ENCODE measurements at regions not wholly inside any gene's neighbourhood (a gene's known extent, or its start where the extent isn't known, plus 50 kb on each side); places are given as distances from the start of the nearest gene placed in this dataset.

- Histone ChIP-seq H3K79me2 (ENCODE audit: control insufficient read depth, insufficient read depth, low read length) (no peaks in the 10 kb centered on the region), H2AFZ (ENCODE audit: control insufficient read depth, low read depth, low read length) (no peak overlapping the region), H3K9me3 (replicated peaks; ENCODE audit: control insufficient read depth, insufficient read depth, low read length) (no peaks in the 10 kb centered on the region), H3K4me3 (no peak overlapping the region), H3K4me2 (ENCODE audit: control insufficient read depth, insufficient read depth) (no peak overlapping the region), H3K27me3 (replicated peaks in 1 of 2; ENCODE audit: control insufficient read depth in 2 of 2, insufficient read depth in 2 of 2, low read length in 1 of 2) (no peaks in the 10 kb centered on the region; a peak in 1 of 4 replicates), H3K27ac (ENCODE audit: control insufficient read depth, insufficient read depth) (no peak overlapping the region), H3K9ac (ENCODE audit: control insufficient read depth, insufficient read depth, low read length) (no peak overlapping the region), H3K36me3 (ENCODE audit: control insufficient read depth in 2 of 2, insufficient read depth in 2 of 2, low read length in 1 of 2) (no peaks in the 10 kb centered on the region), H3K4me1 (ENCODE audit: control insufficient read depth, insufficient read depth, low read length) (peaks cover 16% of the 10 kb centered on the region), H4K20me1 (ENCODE audit: control insufficient read depth, insufficient read depth) (no peaks in the 10 kb centered on the region)
- FAIRE-seq (no peak), ATAC-seq (no peak), DNase-seq (ENCODE audit: low read depth, low spot score) (no peak)
- WGBS (ENCODE audit: insufficient coverage, insufficient replicate concordance, low lambda C conversion rate, missing lambda C conversion rate), result 67% methylated on average over 9 of the region's 9 CpGs
- ChIA-PET SMC1A (ENCODE audit: uncharacterized antibody, unreplicated experiment) (no interaction called here), POLR2A (no interaction called here), RAD21 (ENCODE audit: unreplicated experiment) (no interaction called here), CTCF (interaction anchor here (0.6 kb wide), 1 partner anchor 15 kb away, joined by 3 read pairs; no protein-coding TSS in a partner anchor)
- in situ Hi-C loops (cut with MboI), result no loop called here
- no peak for TF ChIP-seq SIX5 (IDR thresholded peaks at IDR 0.05; ENCODE audit: low read depth, low read length, severe bottlenecking)
- TF ChIP-seq ZNF687 (IDR thresholded peaks at IDR 0.05), result no peak
- no peak for TF ChIP-seq CREB1 (IDR thresholded peaks at IDR 0.05; ENCODE audit: low read depth)
- TF ChIP-seq E2F4 (IDR thresholded peaks at IDR 0.05; ENCODE audit: low read depth, low read length), result no peak
- TF ChIP-seq MLLT1 (IDR thresholded peaks at IDR 0.05), result no peak
- no peak for TF ChIP-seq WRNIP1 (IDR thresholded peaks at IDR 0.05; ENCODE audit: borderline replicate concordance, low read depth, low read length)
- intact Hi-C loops (cut with micrococcal nuclease; ENCODE audit: unreplicated experiment), result no loop called here
- BruUV-seq (replicated peaks), result no TSS peak
These were observed 88.8 kb upstream of the CTNNA1 start for GRCh38 chr5:138664276-138664943.

All from GM12878 (cell line).